Middle frontal gyrus (tissue), 1 donor: ENCODE measurements at regions not wholly inside any gene's neighbourhood (a gene's known extent, or its start where the extent isn't known, plus 50 kb on each side); places are given as distances from the start of the nearest gene placed in this dataset.
"Not testable (repeated sequence)": the region's sequence is repeated elsewhere in the genome, so short reads cannot be mapped to it uniquely, and the experiment has no call there.

Experiments
- DNase-seq: peaks from one replicate; pipeline ENCODE4 v3.0.0-alpha.2; 2015; ENCODE audit warnings: low spot score; ENCODE audit errors: extremely low spot score

- not testable (repeated sequence) for DNase-seq
Observed at GRCh38 chr14:25440382-25440781, 390.4 kb upstream of the STXBP6 start.

DNA sequence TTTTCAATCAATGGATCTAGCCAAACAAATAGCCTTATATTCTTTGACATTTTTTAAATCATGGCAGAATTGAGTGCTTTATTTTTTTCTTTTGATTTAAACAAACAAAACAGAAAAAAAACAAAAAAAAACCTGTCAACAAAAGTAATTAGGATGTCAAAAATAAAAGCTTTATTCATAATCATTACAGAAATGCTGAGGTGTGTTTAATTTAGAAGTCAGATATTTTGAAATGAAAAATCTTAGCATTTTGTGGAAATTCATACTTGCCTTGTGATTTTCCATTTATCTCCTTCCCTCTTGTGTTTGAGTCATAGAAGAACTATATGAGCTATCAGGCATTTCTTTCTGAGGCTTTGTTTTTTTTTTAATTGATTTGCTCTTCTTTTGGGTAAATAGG, 387.0 kb upstream of the STXBP6 start:
- no peak for DNase-seq

DNA sequence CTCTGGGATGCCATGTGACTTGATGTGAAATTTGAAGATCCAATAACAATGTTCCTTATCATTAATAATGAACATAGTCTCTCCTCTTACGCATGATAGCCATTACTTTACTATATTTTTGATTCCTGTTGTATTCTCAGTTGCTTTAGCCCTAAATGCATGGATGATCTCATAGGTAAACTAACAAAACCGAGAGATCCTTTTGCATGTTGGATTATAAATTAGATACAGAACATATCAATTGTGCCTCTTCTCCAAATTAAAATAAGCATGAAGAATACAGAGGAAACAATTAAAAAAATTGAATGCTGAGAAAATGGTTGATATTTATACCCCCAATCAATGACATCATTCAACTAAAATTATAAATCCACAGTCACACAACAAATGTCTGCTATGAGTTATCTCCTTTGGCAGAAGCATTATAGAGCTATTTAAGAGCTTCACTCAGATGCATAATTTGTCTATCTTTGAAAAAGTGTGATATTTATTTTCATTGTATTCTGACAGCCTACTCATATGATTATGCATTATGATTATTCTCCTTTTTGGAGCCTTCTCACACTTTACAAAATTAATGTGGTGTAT, 386.4 kb upstream of the STXBP6 start:
- DNase-seq: no peak

DNA sequence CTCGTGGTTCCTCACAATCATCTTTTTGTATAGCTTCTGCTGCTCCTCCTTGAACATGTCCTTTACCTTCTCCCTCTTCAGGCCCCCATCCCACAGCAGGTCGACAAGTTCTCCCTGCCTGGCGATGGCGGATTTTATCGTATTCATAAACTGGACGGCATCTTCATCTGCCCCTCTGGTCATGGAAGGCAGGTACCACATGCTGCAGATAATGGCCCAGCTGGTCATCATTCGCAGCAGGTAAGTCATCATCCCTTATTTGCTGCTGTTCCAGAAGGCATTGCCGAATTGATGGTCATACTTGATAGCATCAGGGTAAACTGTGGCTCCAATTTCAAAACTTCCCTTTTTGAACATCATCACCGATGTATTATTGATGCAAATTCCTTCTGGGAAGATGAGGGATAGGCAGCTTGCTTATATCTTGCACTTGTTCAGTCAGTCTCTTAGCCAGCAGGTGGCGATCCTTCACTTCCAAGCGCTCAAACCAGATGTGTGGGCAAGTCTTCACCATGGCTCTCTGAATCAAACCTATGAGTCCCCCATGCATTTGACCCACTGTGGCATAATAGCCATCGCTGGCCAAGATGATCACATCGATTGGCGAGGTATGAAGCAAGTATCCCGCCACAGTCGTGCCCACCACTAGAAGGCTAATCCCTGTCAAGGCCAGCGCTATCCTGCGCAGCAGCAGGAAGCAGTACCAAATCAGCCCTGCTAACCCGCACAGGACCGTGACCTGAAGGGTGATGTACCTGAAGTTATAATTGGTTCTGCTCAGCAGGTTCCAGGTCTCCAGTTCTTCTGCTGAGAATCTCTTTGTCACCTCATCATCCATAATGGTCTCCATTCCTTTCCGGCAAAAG, 381.5 kb upstream of the STXBP6 start:
- DNase-seq: no peak

GRCh38 chr14:25430808-25431207, 380.9 kb upstream of the STXBP6 start:
- DNase-seq: no peak

GRCh38 chr14:25412998-25413397, 363.1 kb upstream of the STXBP6 start:
- DNase-seq: no peak

DNA sequence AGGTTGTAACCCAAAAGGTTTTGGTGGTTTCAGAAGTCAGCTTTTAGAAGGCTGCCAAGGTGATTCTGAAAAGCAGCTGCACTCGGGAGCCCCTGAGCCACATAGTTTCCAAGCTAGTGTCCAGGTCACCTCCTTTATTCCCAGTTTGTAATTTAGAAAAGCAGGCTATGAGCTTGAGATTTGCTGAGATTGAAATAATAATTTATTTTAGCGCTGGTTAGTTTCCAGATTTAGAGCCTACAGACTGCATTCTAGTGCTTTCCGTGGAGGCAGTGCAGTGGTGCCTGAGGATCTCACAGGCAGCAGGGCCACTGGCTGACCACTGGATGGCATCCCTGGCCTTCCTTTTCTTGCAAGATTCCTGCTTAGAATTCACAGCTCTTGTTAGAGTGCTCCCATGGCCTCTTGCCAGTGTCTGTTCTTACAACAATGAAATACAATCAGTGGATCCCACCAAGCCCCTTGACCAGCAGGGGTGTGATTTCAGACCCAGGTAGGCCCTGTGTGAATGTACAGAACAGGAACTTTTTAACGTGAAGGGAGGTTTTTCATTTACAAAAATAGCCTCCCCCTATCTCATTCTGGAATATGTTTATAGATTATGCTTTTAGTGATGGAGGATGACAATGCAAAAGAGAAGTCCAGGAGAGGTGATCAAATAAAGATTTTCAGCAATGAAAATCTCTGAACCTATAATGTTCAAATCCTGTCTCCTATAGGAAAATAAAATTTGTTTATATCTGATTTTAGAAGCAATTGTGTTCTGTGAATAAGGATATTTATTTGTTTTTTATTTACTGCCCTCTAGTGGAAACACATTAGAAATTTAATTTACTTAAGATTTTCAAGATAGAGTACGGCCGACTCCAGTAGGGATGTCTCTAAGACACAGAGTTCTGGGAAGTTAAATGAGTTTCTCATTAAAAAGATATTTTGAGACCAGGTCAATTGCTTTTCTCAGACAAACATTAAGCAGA, 362.1 kb upstream of the STXBP6 start:
- peak; percentile 41 for DNase-seq

GRCh38 chr14:25406818-25407217, 356.9 kb upstream of the STXBP6 start:
- DNase-seq: no peak

DNA sequence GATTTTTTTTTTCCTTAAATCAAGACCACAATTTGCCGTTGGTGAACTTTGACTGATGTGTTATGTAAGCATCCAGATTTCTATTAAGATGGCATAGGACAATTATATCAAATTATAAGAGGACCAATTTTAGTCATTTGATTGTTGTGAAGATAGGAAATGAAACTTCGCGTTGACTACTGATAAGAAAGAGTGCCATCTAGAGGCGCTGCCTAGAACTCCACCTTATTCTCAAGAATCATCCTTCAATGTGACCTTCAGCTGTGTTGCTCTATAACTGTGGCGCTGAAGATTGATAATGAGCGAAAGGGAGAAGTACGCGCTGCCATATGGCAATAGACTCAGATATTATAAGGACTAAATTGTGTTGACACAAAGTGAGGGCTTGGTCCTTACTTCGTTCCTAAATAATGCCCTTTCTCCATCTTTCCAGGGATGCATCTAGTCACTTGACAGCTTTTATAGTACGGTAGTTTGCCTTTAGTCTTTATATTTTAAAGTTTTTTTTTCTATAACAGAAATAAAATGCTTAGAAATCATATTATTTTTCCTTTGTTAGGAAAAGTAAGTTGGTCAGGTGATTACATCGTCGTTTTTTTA, 350.8 kb upstream of the STXBP6 start:
- DNase-seq: no peak

DNA sequence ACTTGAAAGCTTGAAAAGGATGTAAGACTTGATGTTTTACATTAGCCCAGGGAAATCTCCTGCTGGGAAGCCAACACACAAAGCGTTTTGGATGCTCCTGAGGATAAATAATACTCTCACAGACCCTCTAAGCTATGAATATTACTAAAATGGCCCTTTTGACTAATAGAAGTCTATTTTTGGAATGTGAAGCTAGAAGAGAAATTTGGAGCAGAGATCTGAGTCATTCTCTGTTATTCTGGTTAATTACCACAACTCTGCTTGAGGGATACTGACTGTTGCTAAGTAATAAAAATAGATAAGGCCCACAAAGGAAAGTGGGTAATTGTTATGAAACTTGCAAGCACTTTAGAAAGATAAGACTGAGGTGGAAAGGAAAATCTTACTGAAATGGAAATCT, 346.2 kb upstream of the STXBP6 start:
- DNase-seq: no peak

GRCh38 chr14:25394791-25395391, 344.9 kb upstream of the STXBP6 start:
- no peak for DNase-seq

- no peak for DNase-seq
Observed at GRCh38 chr14:25394356-25394755, 344.4 kb upstream of the STXBP6 start.

GRCh38 chr14:25389948-25390347, 340.0 kb upstream of the STXBP6 start:
- no peak for DNase-seq

- no peak for DNase-seq
Observed at GRCh38 chr14:25381498-25381897, 331.6 kb upstream of the STXBP6 start.

GRCh38 chr14:25375639-25376038, 325.7 kb upstream of the STXBP6 start:
- DNase-seq: no peak

DNA sequence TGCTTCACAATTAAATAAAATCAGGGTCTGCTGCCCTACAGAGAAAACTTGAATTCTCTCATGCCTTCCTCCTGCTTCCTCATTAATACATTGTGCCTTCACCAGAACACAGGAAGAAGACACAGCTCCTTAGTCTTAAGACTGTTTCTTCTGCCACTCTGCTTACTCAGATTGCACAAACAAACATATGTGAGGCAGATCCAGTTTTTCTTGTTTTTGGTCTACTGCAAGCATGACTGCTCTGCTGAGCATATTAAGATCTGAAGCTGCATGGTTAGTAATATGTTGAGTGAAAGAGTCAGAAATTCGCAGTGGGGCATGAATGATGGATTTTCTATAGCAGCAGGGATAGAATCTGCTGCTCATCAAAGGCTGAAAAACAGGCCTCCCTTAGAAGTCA, 321.1 kb upstream of the STXBP6 start:
- no peak for DNase-seq

DNA sequence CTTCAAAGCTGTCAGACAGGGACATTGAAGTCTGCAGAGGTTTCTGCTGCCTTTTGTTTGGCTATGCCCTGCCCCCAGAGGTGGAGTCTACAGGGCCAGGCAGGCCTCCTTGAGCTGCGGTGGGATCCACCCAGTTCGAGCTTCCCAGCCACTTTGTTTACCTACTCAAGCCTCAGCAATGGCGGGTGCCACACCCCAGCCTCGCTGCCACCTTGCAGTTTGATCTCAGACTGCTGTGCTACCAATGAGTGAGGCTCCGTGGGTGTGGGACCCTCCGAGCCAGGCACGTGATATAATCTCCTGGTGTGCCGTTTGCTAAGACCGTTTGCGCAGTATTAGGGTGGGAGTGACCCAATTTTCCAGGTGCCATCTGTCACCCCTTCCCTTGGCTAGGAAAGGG, 320.1 kb upstream of the STXBP6 start:
- not testable (repeated sequence) for DNase-seq

DNA sequence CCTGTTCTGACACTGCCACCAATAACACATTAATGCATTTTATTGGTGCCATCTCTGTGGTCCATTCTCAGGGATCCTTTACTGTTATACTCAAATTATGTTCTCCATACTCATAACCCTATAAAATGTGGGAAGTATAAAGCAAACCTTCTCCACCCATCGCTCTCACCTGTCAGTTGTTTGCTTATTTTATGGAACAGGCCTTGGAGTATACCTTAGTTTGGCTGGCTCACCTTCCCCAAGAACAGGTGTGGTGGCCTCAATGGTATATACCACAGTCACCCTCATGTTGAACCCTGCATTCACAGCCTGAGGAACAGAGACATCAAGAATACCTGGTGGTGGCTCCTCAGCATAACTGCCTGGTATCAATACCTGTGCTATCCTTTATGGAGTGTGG, 308.4 kb upstream of the STXBP6 start:
- no peak for DNase-seq

- DNase-seq: no peak
Observed at GRCh38 chr14:25351269-25351668, 301.3 kb upstream of the STXBP6 start.

DNA sequence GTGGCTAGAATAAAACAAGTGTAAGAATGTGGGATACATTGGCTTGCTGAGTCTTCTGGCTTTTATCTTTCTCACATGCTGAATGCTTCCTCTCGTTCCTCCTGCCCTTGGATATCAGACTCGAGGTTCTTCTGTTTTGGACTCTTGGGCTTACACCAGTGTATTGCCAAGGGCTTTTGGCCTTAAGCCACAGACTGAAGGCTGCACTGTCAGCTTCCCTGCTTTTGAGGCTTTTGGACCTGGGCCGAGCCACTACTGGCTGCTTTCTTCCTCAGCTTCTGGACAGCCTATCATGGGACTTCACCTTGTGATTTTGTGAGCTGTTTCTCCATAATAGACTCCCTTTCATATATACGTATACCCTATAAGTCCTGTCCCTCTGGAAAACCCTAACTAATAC, 300.9 kb upstream of the STXBP6 start:
- DNase-seq: no peak

GRCh38 chr14:25350021-25350420, 300.1 kb upstream of the STXBP6 start:
- DNase-seq: no peak
